Uterus (tissue), 3 donors: ENCODE measurements at regions not wholly inside any gene's neighbourhood (a gene's known extent, or its start where the extent isn't known, plus 50 kb on each side); places are given as distances from the start of the nearest gene placed in this dataset.

Experiments
- DNase-seq, 2 donors: peaks; one replicate each; pipeline ENCODE4 v3.0.0-alpha.2; 2019 to 2020
- H3K27ac ChIP-seq, 2 donors: fragments of 200-600 bp; sonication (generic); 1 replicate in 1 of 2; 2 replicates in 1 of 2; pipeline ENCODE4 v1.5.1; 2016 to 2018
- H3K27me3 ChIP-seq, 2 donors: fragments of 200-600 bp; sonication (generic); one replicate each; pipeline ENCODE4 v1.5.1; 2018 to 2019; ENCODE audit warnings: control low read depth in 1 of 2
- H3K36me3 ChIP-seq, 2 donors: fragments of 200-600 bp; sonication (generic); one replicate each; pipeline ENCODE4 v1.5.1; 2019; ENCODE audit warnings: control low read depth in 1 of 2
- H3K4me1 ChIP-seq, 2 donors: fragments of 200-600 bp; sonication (generic); one replicate each; pipeline ENCODE4 v1.5.1; 2018 to 2019; ENCODE audit warnings: control low read depth in 1 of 2
- H3K4me3 ChIP-seq, 2 donors: fragments of 200-600 bp; sonication (generic); 1 replicate in 1 of 2; 2 replicates in 1 of 2; pipeline ENCODE4 v1.5.1; 2018 to 2019; ENCODE audit warnings: mild to moderate bottlenecking in 1 of 2
- H3K9me3 ChIP-seq, 2 donors: fragments of 200-600 bp; sonication (generic); one replicate each; pipeline ENCODE4 v1.5.1; 2019; ENCODE audit warnings: control low read depth in 1 of 2
- POLR2A ChIP-seq, 2 donors: fragments of 450-650 bp; IDR thresholded peaks; one replicate each; pipeline ENCODE4 v1.6.1; 2016; ENCODE audit warnings: antibody characterized with exemption in 2 of 2, mild to moderate bottlenecking in 1 of 2, moderate library complexity in 1 of 2
- intact Hi-C: fragments of 100-400 bp; cut with DNase I; formaldehyde crosslinking; loops from one replicate; pipeline ENCODE4 v1.15.1; 2023; ENCODE audit warnings: low total_unique reads
- TF ChIP-seq, protein P1 (sequence below), 4 experiments: fragments of 200-600 bp in 2 of 4; fragments of 450-650 bp in 2 of 4; sonication (generic) in 2 of 4; IDR thresholded peaks; one replicate each; pipeline ENCODE4 v1.5.1; 2016 to 2019; ENCODE audit warnings: antibody characterized with exemption in 4 of 4, mild to moderate bottlenecking in 2 of 4, moderate library complexity in 1 of 4
- donor health status: DM: yes; HTN: yes; CAD: no.

- Histone ChIP-seq H3K27ac (no peak overlapping the region), H3K27me3 (no peaks in the 10 kb centered on the region), H3K4me3 (no peak overlapping the region), H3K36me3 (no peaks in the 10 kb centered on the region), H3K9me3 (no peaks in the 10 kb centered on the region), H3K4me1 (no peaks in the 10 kb centered on the region)
- intact Hi-C loops, result no loop called here
- TF ChIP-seq, protein P1, sequence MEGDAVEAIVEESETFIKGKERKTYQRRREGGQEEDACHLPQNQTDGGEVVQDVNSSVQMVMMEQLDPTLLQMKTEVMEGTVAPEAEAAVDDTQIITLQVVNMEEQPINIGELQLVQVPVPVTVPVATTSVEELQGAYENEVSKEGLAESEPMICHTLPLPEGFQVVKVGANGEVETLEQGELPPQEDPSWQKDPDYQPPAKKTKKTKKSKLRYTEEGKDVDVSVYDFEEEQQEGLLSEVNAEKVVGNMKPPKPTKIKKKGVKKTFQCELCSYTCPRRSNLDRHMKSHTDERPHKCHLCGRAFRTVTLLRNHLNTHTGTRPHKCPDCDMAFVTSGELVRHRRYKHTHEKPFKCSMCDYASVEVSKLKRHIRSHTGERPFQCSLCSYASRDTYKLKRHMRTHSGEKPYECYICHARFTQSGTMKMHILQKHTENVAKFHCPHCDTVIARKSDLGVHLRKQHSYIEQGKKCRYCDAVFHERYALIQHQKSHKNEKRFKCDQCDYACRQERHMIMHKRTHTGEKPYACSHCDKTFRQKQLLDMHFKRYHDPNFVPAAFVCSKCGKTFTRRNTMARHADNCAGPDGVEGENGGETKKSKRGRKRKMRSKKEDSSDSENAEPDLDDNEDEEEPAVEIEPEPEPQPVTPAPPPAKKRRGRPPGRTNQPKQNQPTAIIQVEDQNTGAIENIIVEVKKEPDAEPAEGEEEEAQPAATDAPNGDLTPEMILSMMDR (IDR thresholded peaks at IDR 0.05), result no peak
- no peak for TF ChIP-seq POLR2A (IDR thresholded peaks at IDR 0.05)
- no peak for DNase-seq
These were observed 123.6 kb upstream of the SMAD3 start for GRCh38 chr15:66941791-66942190.

GRCh38 chr15:66942649-66943390 is 122.6 kb upstream of the SMAD3 start:
- Histone ChIP-seq H3K27ac (no peak overlapping the region), H3K36me3 (no peaks in the 10 kb centered on the region), H3K9me3 (no peaks in the 10 kb centered on the region), H3K27me3 (no peaks in the 10 kb centered on the region), H3K4me1 (no peaks in the 10 kb centered on the region), H3K4me3 (no peak overlapping the region)
- TF ChIP-seq POLR2A (IDR thresholded peaks at IDR 0.05), result no peak
- TF ChIP-seq, protein P1 (IDR thresholded peaks at IDR 0.05), result no peak
- DNase-seq, result no peak
- intact Hi-C loops, result no loop called here

DNA sequence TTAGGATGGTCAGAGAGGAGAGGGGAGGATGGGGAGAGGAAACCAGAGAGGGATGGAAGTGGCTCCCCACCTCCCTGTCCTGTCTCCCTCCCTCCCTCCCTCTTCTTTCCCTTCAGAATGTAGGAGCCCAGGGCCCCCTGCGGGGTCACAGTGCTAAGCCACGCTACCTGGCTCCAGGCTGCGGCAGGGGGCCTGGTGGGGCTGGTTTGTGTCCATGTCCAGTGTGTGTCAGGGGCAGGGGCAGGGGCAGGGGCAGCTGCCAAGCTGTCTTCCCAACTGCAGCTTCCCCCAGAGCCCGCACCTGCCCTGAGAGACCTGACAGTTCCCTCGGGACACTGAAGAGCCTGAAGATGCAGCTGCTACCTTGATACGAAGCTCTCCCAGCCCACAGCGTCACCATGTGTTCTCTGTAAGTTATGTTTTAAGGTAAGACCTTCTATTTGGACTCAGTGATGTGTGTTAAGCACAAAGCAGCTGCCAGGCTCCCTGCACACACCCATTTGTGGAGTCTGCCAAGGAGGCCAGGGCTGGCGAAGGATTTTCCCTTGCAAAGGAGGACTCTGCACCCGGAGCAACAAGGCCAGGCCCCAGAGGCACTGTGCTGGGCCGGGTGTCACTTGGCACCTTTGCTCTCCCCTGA is 121.8 kb upstream of the SMAD3 start:
- intact Hi-C loops, result no loop called here
- no peak overlapping the region for H3K27ac ChIP-seq
- no peaks in the 10 kb centered on the region for H3K27me3 ChIP-seq
- no peaks in the 10 kb centered on the region for H3K9me3 ChIP-seq
- H3K4me1 ChIP-seq, result no peaks in the 10 kb centered on the region
- no peaks in the 10 kb centered on the region for H3K36me3 ChIP-seq
- no peak for DNase-seq
- TF ChIP-seq, protein P1 (IDR thresholded peaks at IDR 0.05), result no peak
- TF ChIP-seq POLR2A (IDR thresholded peaks at IDR 0.05), result no peak
- H3K4me3 ChIP-seq, result no peak overlapping the region

DNA sequence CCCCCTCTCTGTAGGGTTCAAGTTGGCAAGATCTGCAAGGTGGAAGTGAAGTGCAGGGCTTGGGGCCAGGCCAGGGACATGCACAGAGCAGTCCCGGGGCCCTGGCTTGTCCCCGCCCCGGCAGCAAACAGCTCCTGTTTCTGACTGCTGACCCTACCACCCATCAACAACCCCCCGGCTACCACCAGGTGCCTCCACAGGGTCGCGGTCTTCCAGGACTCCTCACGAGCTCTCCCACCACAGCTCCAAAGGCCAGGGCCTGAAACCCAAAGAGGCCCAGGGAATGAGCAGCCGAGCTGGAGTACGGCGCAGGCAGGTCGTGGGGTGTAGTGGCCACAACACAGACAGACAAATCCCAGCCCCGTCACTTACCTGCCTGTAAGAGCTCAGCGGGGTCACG is 121.3 kb upstream of the SMAD3 start:
- no peak for DNase-seq

DNA sequence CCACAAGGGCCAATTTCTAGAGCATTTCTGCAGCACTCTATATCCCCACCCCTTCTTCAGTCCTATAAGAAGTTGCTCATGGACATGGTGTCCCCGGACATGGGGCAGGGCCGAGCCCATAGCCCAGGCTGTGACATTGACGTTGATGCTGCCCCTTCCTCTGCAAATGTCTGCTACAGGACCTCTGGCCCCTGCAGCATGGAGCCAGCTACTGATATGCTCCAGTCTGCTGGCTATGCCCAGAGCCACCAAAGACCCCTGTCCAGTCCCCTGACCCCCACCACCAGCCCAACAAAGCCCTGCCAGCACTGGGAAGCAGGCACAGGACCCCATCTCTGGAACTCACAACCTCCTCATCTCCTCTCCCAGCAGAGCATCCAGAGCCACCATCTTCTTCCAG is 120.1 kb upstream of the SMAD3 start:
- H3K27me3 ChIP-seq, result no peaks in the 10 kb centered on the region
- TF ChIP-seq, protein P1 (IDR thresholded peaks at IDR 0.05), result no peak
- no peak for TF ChIP-seq POLR2A (IDR thresholded peaks at IDR 0.05)
- H3K36me3 ChIP-seq, result no peaks in the 10 kb centered on the region
- no peak for DNase-seq
- no peaks in the 10 kb centered on the region for H3K4me1 ChIP-seq
- no peaks in the 10 kb centered on the region for H3K9me3 ChIP-seq
- no peak overlapping the region for H3K27ac ChIP-seq
- intact Hi-C loops, result loop anchor here (5.0 kb wide), 1 partner anchor 357 kb away; no protein-coding TSS in a partner anchor
- no peak overlapping the region for H3K4me3 ChIP-seq

More for the DNA sequence above, 121.3 kb upstream of the SMAD3 start:
- no peaks in the 10 kb centered on the region for H3K27me3 ChIP-seq
- intact Hi-C loops, result no loop called here
- no peak overlapping the region for H3K4me3 ChIP-seq
- TF ChIP-seq, protein P1 (IDR thresholded peaks at IDR 0.05), result no peak
- no peaks in the 10 kb centered on the region for H3K36me3 ChIP-seq
- H3K27ac ChIP-seq, result no peak overlapping the region
- no peaks in the 10 kb centered on the region for H3K4me1 ChIP-seq
- no peaks in the 10 kb centered on the region for H3K9me3 ChIP-seq
